ENCODE measurements at regions not wholly inside any gene's neighbourhood (a gene's known extent, or its start where the extent isn't known, plus 50 kb on each side); places are given as distances from the start of the nearest gene placed in this dataset.

- DNase-seq (ENCODE audit: insufficient read length) (no peak), FAIRE-seq (no peak)
- TF ChIP-seq POLR2AphosphoS5 (IDR thresholded peaks at IDR 0.05; ENCODE audit: low read depth, low read length) = no peak
- no peak for TF ChIP-seq TAF1 (IDR thresholded peaks at IDR 0.05; ENCODE audit: borderline replicate concordance, low read depth, low read length)
- TF ChIP-seq POLR2A (IDR thresholded peaks at IDR 0.05; ENCODE audit: low read depth, low read length) = no peak
Observed at GRCh38 chr16:5551909-5552308, 454.3 kb upstream of the EEF2KMT start.

GRCh38 chr16:5549802-5550201 lies 452.2 kb upstream of the EEF2KMT start:
- no peak for DNase-seq (ENCODE audit: insufficient read length)
- TF ChIP-seq POLR2A (IDR thresholded peaks at IDR 0.05; ENCODE audit: low read depth, low read length) = no peak
- TF ChIP-seq POLR2AphosphoS5 (IDR thresholded peaks at IDR 0.05; ENCODE audit: low read depth, low read length) = no peak
- FAIRE-seq = no peak

- FAIRE-seq (no peak), DNase-seq (ENCODE audit: insufficient read length) (no peak)
- no peak for TF ChIP-seq TAF1 (IDR thresholded peaks at IDR 0.05; ENCODE audit: borderline replicate concordance, low read depth, low read length)
- TF ChIP-seq POLR2A (IDR thresholded peaks at IDR 0.05; ENCODE audit: low read depth, low read length) = no peak
Observed at GRCh38 chr16:5541356-5541755, 443.8 kb upstream of the EEF2KMT start.

GRCh38 chr16:5537347-5537746 lies 439.8 kb upstream of the EEF2KMT start:
- TF ChIP-seq TAF1 (IDR thresholded peaks at IDR 0.05; ENCODE audit: borderline replicate concordance, low read depth, low read length) = no peak
- TF ChIP-seq POLR2A (IDR thresholded peaks at IDR 0.05; ENCODE audit: low read depth, low read length) = no peak
- no peak for TF ChIP-seq POLR2AphosphoS5 (IDR thresholded peaks at IDR 0.05; ENCODE audit: low read depth, low read length)
- no peak for DNase-seq (ENCODE audit: insufficient read length)
- FAIRE-seq = no peak

GRCh38 chr16:5533321-5533888 lies 435.8 kb upstream of the EEF2KMT start:
- DNase-seq (ENCODE audit: insufficient read length) (no peak), FAIRE-seq (no peak)
- TF ChIP-seq TAF1 (IDR thresholded peaks at IDR 0.05; ENCODE audit: borderline replicate concordance, low read depth, low read length) = no peak
- no peak for TF ChIP-seq POLR2A (IDR thresholded peaks at IDR 0.05; ENCODE audit: low read depth, low read length)
- no peak for TF ChIP-seq POLR2AphosphoS5 (IDR thresholded peaks at IDR 0.05; ENCODE audit: low read depth, low read length)

GRCh38 chr16:5527817-5528216 lies 430.2 kb upstream of the EEF2KMT start:
- DNase-seq (ENCODE audit: insufficient read length) (no peak), FAIRE-seq (no peak)
- TF ChIP-seq POLR2A (IDR thresholded peaks at IDR 0.05; ENCODE audit: low read depth, low read length) (no peak), POLR2AphosphoS5 (IDR thresholded peaks at IDR 0.05; ENCODE audit: low read depth, low read length) (no peak), TAF1 (IDR thresholded peaks at IDR 0.05; ENCODE audit: borderline replicate concordance, low read depth, low read length) (no peak)

GRCh38 chr16:5526826-5527225 lies 429.2 kb upstream of the EEF2KMT start:
- no peak for TF ChIP-seq TAF1 (IDR thresholded peaks at IDR 0.05; ENCODE audit: borderline replicate concordance, low read depth, low read length)
- TF ChIP-seq POLR2A (IDR thresholded peaks at IDR 0.05; ENCODE audit: low read depth, low read length) = no peak
- no peak for TF ChIP-seq POLR2AphosphoS5 (IDR thresholded peaks at IDR 0.05; ENCODE audit: low read depth, low read length)
- no peak for DNase-seq (ENCODE audit: insufficient read length)
- no peak for FAIRE-seq

- FAIRE-seq (no peak), DNase-seq (ENCODE audit: insufficient read length) (no peak)
Observed at GRCh38 chr16:5523829-5524228, 426.2 kb upstream of the EEF2KMT start.

GRCh38 chr16:5516115-5516514 lies 418.5 kb upstream of the EEF2KMT start:
- TF ChIP-seq POLR2A (IDR thresholded peaks at IDR 0.05; ENCODE audit: low read depth, low read length) (no peak), TAF1 (IDR thresholded peaks at IDR 0.05; ENCODE audit: borderline replicate concordance, low read depth, low read length) (no peak), POLR2AphosphoS5 (IDR thresholded peaks at IDR 0.05; ENCODE audit: low read depth, low read length) (no peak)
- no peak for FAIRE-seq
- DNase-seq (ENCODE audit: insufficient read length) = no peak

More at GRCh38 chr16:5523829-5524228, 426.2 kb upstream of the EEF2KMT start:
- TF ChIP-seq TAF1 (IDR thresholded peaks at IDR 0.05; ENCODE audit: borderline replicate concordance, low read depth, low read length) (no peak), POLR2A (IDR thresholded peaks at IDR 0.05; ENCODE audit: low read depth, low read length) (no peak), POLR2AphosphoS5 (IDR thresholded peaks at IDR 0.05; ENCODE audit: low read depth, low read length) (no peak)

- no peak for FAIRE-seq
- TF ChIP-seq TAF1 (IDR thresholded peaks at IDR 0.05; ENCODE audit: borderline replicate concordance, low read depth, low read length) = no peak
- DNase-seq (ENCODE audit: insufficient read length) = no peak
Observed at GRCh38 chr16:5512014-5512413, 414.4 kb upstream of the EEF2KMT start.

- DNase-seq (ENCODE audit: insufficient read length) = no peak
- FAIRE-seq = no peak
- TF ChIP-seq TAF1 (IDR thresholded peaks at IDR 0.05; ENCODE audit: borderline replicate concordance, low read depth, low read length) = no peak
- TF ChIP-seq POLR2A (IDR thresholded peaks at IDR 0.05; ENCODE audit: low read depth, low read length) = no peak
- TF ChIP-seq POLR2AphosphoS5 (IDR thresholded peaks at IDR 0.05; ENCODE audit: low read depth, low read length) = no peak
Observed at GRCh38 chr16:5510819-5511370, 413.3 kb upstream of the EEF2KMT start.

- FAIRE-seq (no peak), DNase-seq (ENCODE audit: insufficient read length) (no peak)
- TF ChIP-seq POLR2AphosphoS5 (IDR thresholded peaks at IDR 0.05; ENCODE audit: low read depth, low read length) (no peak), TAF1 (IDR thresholded peaks at IDR 0.05; ENCODE audit: borderline replicate concordance, low read depth, low read length) (no peak), POLR2A (IDR thresholded peaks at IDR 0.05; ENCODE audit: low read depth, low read length) (no peak)
Observed at GRCh38 chr16:5509794-5510193, 412.2 kb upstream of the EEF2KMT start.

GRCh38 chr16:5509336-5509735 lies 411.7 kb upstream of the EEF2KMT start:
- TF ChIP-seq TAF1 (IDR thresholded peaks at IDR 0.05; ENCODE audit: borderline replicate concordance, low read depth, low read length) (no peak), POLR2A (IDR thresholded peaks at IDR 0.05; ENCODE audit: low read depth, low read length) (no peak), POLR2AphosphoS5 (IDR thresholded peaks at IDR 0.05; ENCODE audit: low read depth, low read length) (no peak)
- no peak for DNase-seq (ENCODE audit: insufficient read length)
- FAIRE-seq = no peak

All from GM12892 (cell line).